ENCODE measurements at regions not wholly inside any gene's neighbourhood (a gene's known extent, or its start where the extent isn't known, plus 50 kb on each side); places are given as distances from the start of the nearest gene placed in this dataset.

DNA sequence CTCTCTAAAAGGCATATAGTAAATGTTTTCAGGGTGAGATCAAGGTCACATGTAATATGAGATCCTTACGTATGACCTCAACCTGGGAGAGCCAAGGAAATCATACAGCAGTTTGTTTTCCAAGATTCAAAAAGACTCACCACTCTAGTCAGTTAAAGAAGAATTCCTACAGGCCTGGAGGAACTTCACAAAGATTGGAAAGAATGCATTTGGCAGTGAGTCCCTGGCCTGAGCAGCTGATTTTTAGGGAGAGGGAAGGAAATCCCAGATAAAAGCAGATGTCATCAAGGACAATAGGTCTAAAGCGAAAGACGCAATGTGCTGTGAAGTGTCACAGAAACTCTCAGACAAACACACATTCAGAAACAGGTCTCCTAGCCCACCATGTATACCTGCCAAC lies 424.0 kb upstream of the ZNF462 start:
- no peak for TF ChIP-seq CTCF (IDR thresholded peaks at IDR 0.05; ENCODE audit: control insufficient read depth, extremely low read depth, insufficient read depth)
- H3K4me3 ChIP-seq (ENCODE audit: low read depth, low read length) = no peak overlapping the region
- no peak for DNase-seq (ENCODE audit: low read depth)

DNA sequence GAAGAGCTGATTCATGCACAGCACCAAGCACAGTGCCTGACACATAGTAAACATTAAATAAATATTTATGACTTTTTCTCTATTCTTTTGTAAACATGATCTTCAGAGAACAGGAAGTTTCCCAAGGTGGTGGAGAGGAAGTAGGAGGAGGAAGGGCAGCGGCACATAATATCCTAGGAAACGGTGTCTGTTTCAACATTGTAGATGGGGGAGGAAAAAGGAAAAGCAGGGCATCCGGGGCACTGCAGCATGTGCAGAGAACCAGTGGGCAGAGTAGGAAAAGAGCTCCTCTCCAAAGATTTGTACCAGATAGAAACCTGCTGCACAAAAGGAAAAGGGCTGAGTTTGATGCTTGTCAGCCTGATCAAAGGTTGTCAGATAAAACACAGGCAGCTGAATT lies 421.7 kb upstream of the ZNF462 start:
- TF ChIP-seq CTCF (IDR thresholded peaks at IDR 0.05; ENCODE audit: control insufficient read depth, extremely low read depth, insufficient read depth) = no peak
- no peak overlapping the region for H3K4me3 ChIP-seq (ENCODE audit: low read depth, low read length)
- DNase-seq (ENCODE audit: low read depth) = no peak

DNA sequence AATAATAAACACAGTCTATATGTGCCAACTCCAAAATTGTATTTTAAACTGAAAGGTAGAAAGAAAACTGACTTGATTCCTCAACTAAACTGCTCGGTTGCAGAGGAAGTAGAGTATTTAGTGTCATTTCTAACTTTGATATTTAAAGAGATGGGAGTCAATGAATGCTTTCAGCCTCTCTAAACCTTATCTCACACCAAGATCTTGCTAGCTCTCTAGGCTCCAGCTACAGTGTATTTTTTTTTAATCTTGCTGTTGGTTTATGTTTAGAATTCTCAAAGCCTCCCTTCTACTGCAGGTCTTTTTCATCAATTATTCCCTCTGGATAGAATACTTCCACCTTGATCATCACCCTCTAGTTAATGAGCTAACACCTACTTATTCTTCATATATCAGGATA lies 419.4 kb upstream of the ZNF462 start:
- TF ChIP-seq CTCF (IDR thresholded peaks at IDR 0.05; ENCODE audit: control insufficient read depth, extremely low read depth, insufficient read depth) = no peak
- no peak for DNase-seq (ENCODE audit: low read depth)
- no peak overlapping the region for H3K4me3 ChIP-seq (ENCODE audit: low read depth, low read length)

DNA sequence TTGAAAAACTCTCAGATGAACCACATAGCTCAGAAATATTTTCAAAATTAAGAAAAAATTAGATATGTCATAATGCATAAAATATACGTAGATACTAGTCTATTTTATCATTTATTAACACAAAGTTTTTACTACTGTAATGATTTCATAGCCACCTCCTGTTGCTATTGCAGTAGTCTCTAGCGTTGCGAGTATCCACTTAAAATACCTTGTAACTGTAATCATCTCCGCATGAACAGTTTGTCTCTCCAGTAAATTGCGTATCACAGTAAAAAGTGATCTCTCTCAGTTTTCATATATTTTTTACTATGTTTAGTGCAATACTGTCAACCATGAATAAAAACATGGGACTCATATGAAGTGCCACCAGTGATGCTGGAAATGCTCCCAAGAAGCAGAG lies 417.9 kb upstream of the ZNF462 start:
- no peak for TF ChIP-seq CTCF (IDR thresholded peaks at IDR 0.05; ENCODE audit: control insufficient read depth, extremely low read depth, insufficient read depth)
- DNase-seq (ENCODE audit: low read depth) = no peak
- H3K4me3 ChIP-seq (ENCODE audit: low read depth, low read length) = no peak overlapping the region

DNA sequence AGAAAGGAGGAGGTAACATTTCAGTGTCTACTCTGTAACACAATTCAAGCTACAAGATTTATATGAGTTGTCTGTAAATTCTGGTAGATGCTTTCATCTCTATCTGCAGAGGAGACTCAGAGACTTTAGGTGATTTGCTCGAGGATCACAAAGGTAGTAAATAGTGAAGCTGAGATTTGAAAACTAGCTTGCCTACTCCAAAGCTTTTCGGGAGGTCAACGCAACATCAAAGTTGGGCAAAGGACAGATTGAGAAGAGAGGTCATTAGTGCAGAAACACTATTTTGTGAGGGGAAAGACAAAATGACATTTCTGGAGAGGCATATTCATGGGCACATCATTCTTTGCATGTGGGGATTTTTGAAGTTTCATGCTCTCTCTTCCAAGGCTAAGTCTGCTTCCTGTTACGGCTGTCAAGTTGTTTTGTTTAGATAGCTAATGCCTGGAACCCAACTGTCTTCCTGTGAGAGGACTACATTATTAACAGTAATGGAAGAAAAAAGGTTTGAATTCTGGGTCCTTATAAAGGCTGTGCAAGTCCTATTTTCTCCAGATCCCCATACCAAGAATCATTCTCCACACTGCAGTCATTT lies 413.5 kb upstream of the ZNF462 start:
- no peak overlapping the region for H3K4me3 ChIP-seq (ENCODE audit: low read depth, low read length)
- TF ChIP-seq CTCF (IDR thresholded peaks at IDR 0.05; ENCODE audit: control insufficient read depth, extremely low read depth, insufficient read depth) = no peak
- no peak for DNase-seq (ENCODE audit: low read depth)

GRCh38 chr9:106450549-106450948 lies 412.4 kb upstream of the ZNF462 start:
- H3K4me3 ChIP-seq (ENCODE audit: low read depth, low read length) = no peak overlapping the region
- no peak for DNase-seq (ENCODE audit: low read depth)
- TF ChIP-seq CTCF (IDR thresholded peaks at IDR 0.05; ENCODE audit: control insufficient read depth, extremely low read depth, insufficient read depth) = no peak

GRCh38 chr9:106451223-106451622 lies 411.7 kb upstream of the ZNF462 start:
- TF ChIP-seq CTCF (IDR thresholded peaks at IDR 0.05; ENCODE audit: control insufficient read depth, extremely low read depth, insufficient read depth) = no peak
- DNase-seq (ENCODE audit: low read depth) = no peak
- no peak overlapping the region for H3K4me3 ChIP-seq (ENCODE audit: low read depth, low read length)

Data from LNCaP clone FGC (cell line).